Ectodermal cell (in vitro differentiated cells): ENCODE measurements at regions not wholly inside any gene's neighbourhood (a gene's known extent, or its start where the extent isn't known, plus 50 kb on each side); places are given as distances from the start of the nearest gene placed in this dataset.

Experiments used
- H3K27ac ChIP-seq: 2 replicates; pipeline ENCODE4 v1.7.0; 2013; ENCODE audit warnings: mild to moderate bottlenecking, low read depth, low read length; ENCODE audit not compliant: insufficient read depth, poor library complexity, severe bottlenecking
- H3K27me3 ChIP-seq: 2 replicates; pipeline ENCODE4 v1.7.0; 2013; ENCODE audit warnings: mild to moderate bottlenecking, low read length; ENCODE audit not compliant: insufficient read depth, control insufficient read depth, poor library complexity, severe bottlenecking
- H3K36me3 ChIP-seq: one replicate; pipeline ENCODE4 v1.7.0; 2013; ENCODE audit warnings: low read length; ENCODE audit not compliant: control insufficient read depth, insufficient read depth
- H3K4me1 ChIP-seq: one replicate; pipeline ENCODE4 v1.7.0; 2013; ENCODE audit warnings: low read length; ENCODE audit not compliant: control insufficient read depth, insufficient read depth
- H3K4me3 ChIP-seq: 2 replicates; pipeline ENCODE4 v1.7.0; 2013; ENCODE audit warnings: low read depth, low read length, control low read depth; ENCODE audit not compliant: insufficient read depth
- H3K9me3 ChIP-seq: 2 replicates; pipeline ENCODE4 v1.7.0; 2013; ENCODE audit warnings: mild to moderate bottlenecking, low read length, moderate library complexity; ENCODE audit not compliant: control insufficient read depth
- WGBS, 2 experiments: methylation state at CpG; one replicate each; pipeline ENCODE4 v1.1.7; 2013; ENCODE audit warnings: missing lambda C conversion rate in 2 of 2; 5-methylcytosine and 5-hydroxymethylcytosine counted together

- Histone ChIP-seq H3K4me3 (no peak overlapping the region), H3K36me3 (no peaks in the 10 kb centered on the region), H3K27ac (no peak overlapping the region), H3K9me3 (no peaks in the 10 kb centered on the region), H3K27me3 (no peaks in the 10 kb centered on the region), H3K4me1 (no peaks in the 10 kb centered on the region)
- 86 to 93% methylated on average over 1 of the region's 2 CpGs for WGBS, 2 experiments
These were observed 334.5 kb downstream of the GASK1B start for GRCh38 chr4:157838366-157838765.

GRCh38 chr4:157837071-157837703 lies 335.6 kb downstream of the GASK1B start:
- Histone ChIP-seq H3K27me3 (no peaks in the 10 kb centered on the region), H3K27ac (no peak overlapping the region), H3K36me3 (no peaks in the 10 kb centered on the region), H3K4me1 (no peaks in the 10 kb centered on the region), H3K9me3 (no peaks in the 10 kb centered on the region), H3K4me3 (no peak overlapping the region)
- 81 to 82% methylated on average over 2 to 3 of the region's 3 CpGs for WGBS, 2 experiments

- 94 to 100% methylated on average over 1 of the region's 1 CpG for WGBS, 2 experiments
These were observed 340.2 kb downstream of the GASK1B start for GRCh38 chr4:157832596-157832995.

GRCh38 chr4:157824021-157824420 lies 348.8 kb downstream of the GASK1B start:
- Histone ChIP-seq H3K27me3 (no peaks in the 10 kb centered on the region), H3K36me3 (no peaks in the 10 kb centered on the region), H3K4me1 (no peaks in the 10 kb centered on the region), H3K9me3 (no peaks in the 10 kb centered on the region), H3K4me3 (no peak overlapping the region), H3K27ac (no peak overlapping the region)
- WGBS, 2 experiments = 88 to 95% methylated on average over 8 of the region's 8 CpGs

More at GRCh38 chr4:157832596-157832995, 340.2 kb downstream of the GASK1B start:
- Histone ChIP-seq H3K4me3 (no peak overlapping the region), H3K9me3 (no peaks in the 10 kb centered on the region), H3K27ac (no peak overlapping the region), H3K36me3 (no peaks in the 10 kb centered on the region), H3K27me3 (no peaks in the 10 kb centered on the region), H3K4me1 (no peaks in the 10 kb centered on the region)

GRCh38 chr4:157821814-157822213 lies 351.0 kb downstream of the GASK1B start:
- Histone ChIP-seq H3K4me3 (no peak overlapping the region), H3K9me3 (no peaks in the 10 kb centered on the region), H3K4me1 (no peaks in the 10 kb centered on the region), H3K27me3 (no peaks in the 10 kb centered on the region), H3K36me3 (no peaks in the 10 kb centered on the region), H3K27ac (no peak overlapping the region)
- WGBS, 2 experiments = 89 to 91% methylated on average over 15 of the region's 15 CpGs

GRCh38 chr4:157819693-157820464 lies 352.9 kb downstream of the GASK1B start:
- no peaks in the 10 kb centered on the region for H3K9me3 ChIP-seq
- no peak overlapping the region for H3K4me3 ChIP-seq
- no peaks in the 10 kb centered on the region for H3K36me3 ChIP-seq
- 92 to 93% methylated on average over 20 of the region's 20 CpGs for WGBS, 2 experiments
- no peaks in the 10 kb centered on the region for H3K27me3 ChIP-seq
- H3K4me1 ChIP-seq = no peaks in the 10 kb centered on the region
- H3K27ac ChIP-seq = no peak overlapping the region

GRCh38 chr4:157818946-157819692 lies 353.7 kb downstream of the GASK1B start:
- H3K9me3 ChIP-seq = no peaks in the 10 kb centered on the region
- no peaks in the 10 kb centered on the region for H3K36me3 ChIP-seq
- 92 to 93% methylated on average over 20 of the region's 20 CpGs for WGBS, 2 experiments
- no peaks in the 10 kb centered on the region for H3K4me1 ChIP-seq
- no peak overlapping the region for H3K4me3 ChIP-seq
- H3K27ac ChIP-seq = no peak overlapping the region
- no peaks in the 10 kb centered on the region for H3K27me3 ChIP-seq

- H3K9me3 ChIP-seq = no peaks in the 10 kb centered on the region
- no peaks in the 10 kb centered on the region for H3K4me1 ChIP-seq
- no peaks in the 10 kb centered on the region for H3K27me3 ChIP-seq
- no peak overlapping the region for H3K27ac ChIP-seq
- H3K4me3 ChIP-seq = no peak overlapping the region
- H3K36me3 ChIP-seq = no peaks in the 10 kb centered on the region
These were observed 362.6 kb downstream of the GASK1B start for GRCh38 chr4:157810137-157810774.

- no peaks in the 10 kb centered on the region for H3K27me3 ChIP-seq
- WGBS, 2 experiments = 80 to 81% methylated on average over 4 to 5 of the region's 6 CpGs
These were observed 363.9 kb downstream of the GASK1B start for GRCh38 chr4:157808796-157809383.

More at GRCh38 chr4:157808796-157809383, 363.9 kb downstream of the GASK1B start:
- Histone ChIP-seq H3K36me3 (no peaks in the 10 kb centered on the region), H3K4me3 (no peak overlapping the region), H3K27ac (no peak overlapping the region), H3K4me1 (no peaks in the 10 kb centered on the region), H3K9me3 (no peaks in the 10 kb centered on the region)
